ENCODE measurements at regions not wholly inside any gene's neighbourhood (a gene's known extent, or its start where the extent isn't known, plus 50 kb on each side); places are given as distances from the start of the nearest gene placed in this dataset.

- Histone ChIP-seq H3K9me3 (ENCODE audit: low read depth, low read length) (no peaks in the 10 kb centered on the region), H3K4me3 (no peak overlapping the region), H3K27ac (no peak overlapping the region), H3K9ac (ENCODE audit: insufficient read length) (no peak overlapping the region), H3K36me3 (ENCODE audit: insufficient read depth, low read length) (no peaks in the 10 kb centered on the region)
- DNase-seq (ENCODE audit: low read depth, low spot score), result no peak
- TF ChIP-seq FOXP2 (optimal IDR thresholded peaks at IDR 0.05; ENCODE audit: control extremely low read depth, extremely low read length, insufficient read depth) (no peak), POLR2AphosphoS5 (IDR thresholded peaks at IDR 0.05; ENCODE audit: borderline replicate concordance, low read depth, low read length) (no peak), EZH2 (IDR thresholded peaks at IDR 0.05) (no peak)
Measured at GRCh38 chr2:71781695-71782228, 328.4 kb downstream of the DYSF start.

DNA sequence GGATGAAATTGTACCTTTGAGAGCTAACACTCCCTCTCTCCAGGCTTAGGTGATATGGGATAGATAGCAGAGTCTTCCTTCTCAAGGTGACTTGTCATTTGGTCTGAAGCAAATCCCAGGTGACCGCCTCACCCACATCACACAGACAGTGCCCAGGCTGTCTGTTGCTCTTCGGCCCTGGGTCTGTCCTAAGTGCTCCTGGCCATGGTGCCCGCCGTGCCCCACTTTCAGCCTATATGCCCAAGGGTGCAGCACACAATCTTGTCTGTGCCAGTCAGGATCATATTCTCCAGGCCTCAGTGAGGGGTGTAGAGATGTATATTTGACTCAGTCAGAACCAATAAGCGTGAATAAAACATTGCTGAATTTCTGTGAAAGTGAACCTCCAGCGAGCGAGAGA lies 326.8 kb downstream of the DYSF start:
- no peak for DNase-seq (ENCODE audit: low read depth, low spot score)
- Histone ChIP-seq H3K9me3 (ENCODE audit: low read depth, low read length) (no peaks in the 10 kb centered on the region), H3K36me3 (ENCODE audit: insufficient read depth, low read length) (no peaks in the 10 kb centered on the region), H3K27ac (no peak overlapping the region), H3K9ac (ENCODE audit: insufficient read length) (no peak overlapping the region), H3K4me3 (no peak overlapping the region)
- TF ChIP-seq FOXP2 (optimal IDR thresholded peaks at IDR 0.05; ENCODE audit: control extremely low read depth, extremely low read length, insufficient read depth) (no peak), EZH2 (IDR thresholded peaks at IDR 0.05) (no peak), POLR2AphosphoS5 (IDR thresholded peaks at IDR 0.05; ENCODE audit: borderline replicate concordance, low read depth, low read length) (no peak)

GRCh38 chr2:71779774-71780105 lies 326.4 kb downstream of the DYSF start:
- peak overlapping the region; percentile 26 for H3K9ac ChIP-seq (ENCODE audit: insufficient read length)

GRCh38 chr2:71778936-71779773 lies 325.8 kb downstream of the DYSF start:
- Histone ChIP-seq H3K9me3 (ENCODE audit: low read depth, low read length) (no peaks in the 10 kb centered on the region), H3K9ac (ENCODE audit: insufficient read length) (peak overlapping the region; percentile 26), H3K4me3 (no peak overlapping the region), H3K27ac (peak overlapping the region; percentile 36; the same call in 1 of the 2 replicates), H3K36me3 (ENCODE audit: insufficient read depth, low read length) (no peaks in the 10 kb centered on the region)
- TF ChIP-seq FOXP2 (optimal IDR thresholded peaks at IDR 0.05; ENCODE audit: control extremely low read depth, extremely low read length, insufficient read depth), result no peak
- TF ChIP-seq POLR2AphosphoS5 (IDR thresholded peaks at IDR 0.05; ENCODE audit: borderline replicate concordance, low read depth, low read length), result no peak
- TF ChIP-seq EZH2 (IDR thresholded peaks at IDR 0.05), result no peak
- no peak for DNase-seq (ENCODE audit: low read depth, low spot score)

More at GRCh38 chr2:71779774-71780105, 326.4 kb downstream of the DYSF start:
- DNase-seq (ENCODE audit: low read depth, low spot score), result no peak
- H3K36me3 ChIP-seq (ENCODE audit: insufficient read depth, low read length), result no peaks in the 10 kb centered on the region
- H3K9me3 ChIP-seq (ENCODE audit: low read depth, low read length), result no peaks in the 10 kb centered on the region
- no peak overlapping the region for H3K27ac ChIP-seq
- TF ChIP-seq FOXP2 (optimal IDR thresholded peaks at IDR 0.05; ENCODE audit: control extremely low read depth, extremely low read length, insufficient read depth) (no peak), POLR2AphosphoS5 (IDR thresholded peaks at IDR 0.05; ENCODE audit: borderline replicate concordance, low read depth, low read length) (no peak), EZH2 (IDR thresholded peaks at IDR 0.05) (no peak)
- H3K4me3 ChIP-seq, result no peak overlapping the region

GRCh38 chr2:71778514-71778913 lies 325.2 kb downstream of the DYSF start:
- no peaks in the 10 kb centered on the region for H3K9me3 ChIP-seq (ENCODE audit: low read depth, low read length)
- no peak overlapping the region for H3K9ac ChIP-seq (ENCODE audit: insufficient read length)
- TF ChIP-seq EZH2 (IDR thresholded peaks at IDR 0.05), result no peak
- TF ChIP-seq FOXP2 (optimal IDR thresholded peaks at IDR 0.05; ENCODE audit: control extremely low read depth, extremely low read length, insufficient read depth), result no peak
- TF ChIP-seq POLR2AphosphoS5 (IDR thresholded peaks at IDR 0.05; ENCODE audit: borderline replicate concordance, low read depth, low read length), result no peak
- DNase-seq (ENCODE audit: low read depth, low spot score), result no peak
- H3K4me3 ChIP-seq, result no peak overlapping the region
- H3K27ac ChIP-seq, result no peak overlapping the region
- no peaks in the 10 kb centered on the region for H3K36me3 ChIP-seq (ENCODE audit: insufficient read depth, low read length)

GRCh38 chr2:71777946-71778345 lies 324.6 kb downstream of the DYSF start:
- no peak overlapping the region for H3K4me3 ChIP-seq
- no peak overlapping the region for H3K27ac ChIP-seq
- H3K9ac ChIP-seq (ENCODE audit: insufficient read length), result no peak overlapping the region
- H3K9me3 ChIP-seq (ENCODE audit: low read depth, low read length), result no peaks in the 10 kb centered on the region
- H3K36me3 ChIP-seq (ENCODE audit: insufficient read depth, low read length), result no peaks in the 10 kb centered on the region
- no peak for DNase-seq (ENCODE audit: low read depth, low spot score)
- TF ChIP-seq POLR2AphosphoS5 (IDR thresholded peaks at IDR 0.05; ENCODE audit: borderline replicate concordance, low read depth, low read length) (no peak), FOXP2 (optimal IDR thresholded peaks at IDR 0.05; ENCODE audit: control extremely low read depth, extremely low read length, insufficient read depth) (no peak)

DNA sequence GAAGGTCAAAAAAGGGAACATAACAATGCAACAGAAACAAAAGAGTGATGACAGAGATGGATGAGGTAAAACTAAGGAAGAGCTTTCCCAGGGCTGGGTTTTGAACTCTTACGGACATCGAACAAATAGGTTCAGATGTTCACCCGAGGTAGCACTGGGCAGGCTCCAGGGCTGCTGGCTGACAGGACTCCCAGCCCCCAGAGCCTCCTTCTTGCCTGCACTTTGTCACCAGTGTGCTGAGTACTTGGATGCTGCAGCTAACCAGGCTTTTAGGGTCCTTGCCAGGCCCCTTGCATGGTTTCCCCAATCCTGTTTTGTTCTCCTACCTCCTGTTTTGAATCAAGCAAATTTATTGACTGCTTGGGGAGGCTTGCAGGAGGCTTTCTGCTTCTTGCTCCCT lies 322.9 kb downstream of the DYSF start:
- Histone ChIP-seq H3K36me3 (ENCODE audit: insufficient read depth, low read length) (no peaks in the 10 kb centered on the region), H3K9ac (ENCODE audit: insufficient read length) (no peak overlapping the region), H3K27ac (no peak overlapping the region), H3K4me3 (no peak overlapping the region), H3K9me3 (ENCODE audit: low read depth, low read length) (no peaks in the 10 kb centered on the region)
- TF ChIP-seq FOXP2 (optimal IDR thresholded peaks at IDR 0.05; ENCODE audit: control extremely low read depth, extremely low read length, insufficient read depth) (no peak), EZH2 (IDR thresholded peaks at IDR 0.05) (no peak), POLR2AphosphoS5 (IDR thresholded peaks at IDR 0.05; ENCODE audit: borderline replicate concordance, low read depth, low read length) (no peak)
- DNase-seq (ENCODE audit: low read depth, low spot score), result no peak

GRCh38 chr2:71773218-71773617 lies 319.9 kb downstream of the DYSF start:
- Histone ChIP-seq H3K27ac (no peak overlapping the region), H3K9me3 (ENCODE audit: low read depth, low read length) (no peaks in the 10 kb centered on the region), H3K9ac (ENCODE audit: insufficient read length) (no peak overlapping the region), H3K36me3 (ENCODE audit: insufficient read depth, low read length) (no peaks in the 10 kb centered on the region), H3K4me3 (no peak overlapping the region)
- DNase-seq (ENCODE audit: low read depth, low spot score), result no peak
- TF ChIP-seq EZH2 (IDR thresholded peaks at IDR 0.05) (no peak), FOXP2 (optimal IDR thresholded peaks at IDR 0.05; ENCODE audit: control extremely low read depth, extremely low read length, insufficient read depth) (no peak), POLR2AphosphoS5 (IDR thresholded peaks at IDR 0.05; ENCODE audit: borderline replicate concordance, low read depth, low read length) (no peak)
